ENCODE measurements at regions not wholly inside any gene's neighbourhood (a gene's known extent, or its start where the extent isn't known, plus 50 kb on each side); places are given as distances from the start of the nearest gene placed in this dataset.
"Not testable (repeated sequence)": the region's sequence is repeated elsewhere in the genome, so short reads cannot be mapped to it uniquely, and the experiment has no call there.

GRCh38 chrX:437661-438390, 51.1 kb upstream of the PPP2R3B start:
- no peak for DNase-seq (ENCODE audit: low spot score)

DNA sequence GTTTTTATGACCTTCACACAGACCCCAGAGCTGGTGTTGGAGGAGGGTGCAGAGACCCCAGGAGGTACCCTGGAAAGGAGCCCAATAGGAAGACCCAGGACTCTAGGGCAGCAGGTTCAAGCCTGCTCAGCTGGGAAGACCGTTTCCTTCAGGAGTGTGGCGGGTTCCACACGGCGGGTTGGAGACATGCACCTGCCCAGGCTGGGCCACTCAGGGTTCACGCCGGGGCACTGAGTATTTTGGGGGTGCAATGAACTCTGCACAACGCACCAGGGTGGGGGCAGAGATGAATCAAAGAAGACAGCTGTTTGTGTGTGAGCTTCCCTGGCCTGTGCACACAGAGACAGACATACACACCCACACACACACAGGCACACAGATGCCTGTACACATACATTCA, 52.5 kb upstream of the PPP2R3B start:
- no peak for DNase-seq (ENCODE audit: low spot score)

DNA sequence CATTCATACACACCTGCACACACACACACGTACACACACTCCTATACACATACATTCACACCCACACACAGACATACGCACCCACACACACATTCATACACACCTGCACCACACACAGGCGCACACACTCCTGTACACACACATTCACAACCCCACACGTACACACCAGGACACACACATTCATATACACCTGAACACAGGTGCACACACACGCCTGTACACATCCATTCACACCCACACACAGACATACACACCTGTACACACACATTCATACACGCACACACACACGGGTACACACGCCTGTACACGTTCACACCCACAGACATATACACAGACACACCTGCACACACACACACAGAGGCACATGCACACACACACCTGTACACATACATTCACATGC, 53.0 kb upstream of the PPP2R3B start:
- no peak for DNase-seq (ENCODE audit: low spot score)

GRCh38 chrX:440636-441035, 53.9 kb upstream of the PPP2R3B start:
- no peak for DNase-seq (ENCODE audit: low spot score)

- peak; percentile 57 for DNase-seq (ENCODE audit: low spot score)
These were observed 57.0 kb upstream of the PPP2R3B start for GRCh38 chrX:443536-444210.

GRCh38 chrX:444305-444704, 57.6 kb upstream of the PPP2R3B start:
- DNase-seq (ENCODE audit: low spot score), result peak; percentile 19

DNA sequence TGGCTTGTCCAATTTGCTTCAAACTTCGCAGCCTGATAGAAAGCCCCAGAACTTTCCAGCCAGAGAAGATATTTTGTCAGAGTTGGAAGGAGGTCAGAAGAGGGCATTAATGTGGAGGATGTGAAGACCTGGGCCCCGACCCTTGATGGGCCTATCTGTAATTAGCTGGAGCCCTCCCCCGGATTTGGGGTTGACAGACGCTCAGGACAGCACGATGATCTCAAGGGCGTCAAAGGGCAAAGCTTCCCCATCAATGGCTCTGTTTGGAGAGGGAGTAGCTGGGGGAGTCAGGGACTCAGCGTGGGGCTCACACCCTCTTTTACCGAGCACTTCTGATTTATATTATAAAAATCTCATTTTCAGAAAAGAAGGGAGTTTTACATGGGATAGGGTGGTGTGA, 59.0 kb upstream of the PPP2R3B start:
- DNase-seq (ENCODE audit: low spot score), result no peak

- DNase-seq (ENCODE audit: low spot score), result no peak
These were observed 59.5 kb upstream of the PPP2R3B start for GRCh38 chrX:446245-446644.

DNA sequence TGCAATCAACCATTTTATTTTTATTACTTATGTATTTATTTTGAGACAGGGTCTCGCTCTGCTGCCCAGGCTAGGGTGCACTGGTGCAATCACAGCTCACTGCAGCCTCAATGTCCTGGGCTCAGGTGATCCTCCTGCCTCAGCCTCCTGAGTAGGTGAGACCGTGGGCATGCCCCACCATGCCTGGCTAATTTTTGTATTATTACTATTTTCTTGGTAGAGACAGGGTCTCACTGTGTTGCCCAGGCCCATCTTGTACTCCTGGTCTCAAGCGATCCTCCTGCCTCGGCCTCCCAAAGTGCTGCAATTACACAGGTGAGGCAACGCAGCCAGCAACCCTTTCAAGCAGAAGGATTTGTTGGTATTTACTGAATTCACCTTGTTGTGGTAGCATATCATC, 60.3 kb upstream of the PPP2R3B start:
- DNase-seq (ENCODE audit: low spot score), result no peak

GRCh38 chrX:451750-452149, 65.0 kb upstream of the PPP2R3B start:
- not testable (repeated sequence) for DNase-seq (ENCODE audit: low spot score)

- DNase-seq (ENCODE audit: low spot score), result no peak
These were observed 65.9 kb upstream of the PPP2R3B start for GRCh38 chrX:452598-452997.

DNA sequence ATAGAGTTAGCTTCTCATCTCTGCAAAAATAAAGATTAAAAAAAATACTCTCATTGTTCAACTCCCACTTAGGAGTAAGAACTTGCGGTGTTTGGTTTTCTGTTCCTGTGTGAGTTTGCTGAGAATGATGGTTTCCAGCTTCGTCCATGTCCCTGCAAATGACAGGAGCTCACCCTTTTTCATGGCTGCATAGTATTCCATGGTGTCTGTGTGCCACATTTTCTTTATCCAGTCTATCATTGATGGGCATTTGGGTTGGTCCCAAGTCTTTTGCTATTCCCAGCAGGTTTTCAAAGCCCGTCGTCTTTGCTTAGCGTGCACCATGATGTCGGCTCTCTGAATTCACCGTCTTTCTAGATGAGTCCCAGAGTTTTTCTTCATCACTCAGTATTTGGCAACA, 67.8 kb upstream of the PPP2R3B start:
- not testable (repeated sequence) for DNase-seq (ENCODE audit: low spot score)

- no peak for DNase-seq (ENCODE audit: low spot score)
These were observed 68.5 kb upstream of the PPP2R3B start for GRCh38 chrX:455199-455598.

- DNase-seq (ENCODE audit: low spot score), result no peak
These were observed 69.0 kb upstream of the PPP2R3B start for GRCh38 chrX:455673-456072.

GRCh38 chrX:456146-456545, 69.4 kb upstream of the PPP2R3B start:
- DNase-seq (ENCODE audit: low spot score), result no peak

- DNase-seq (ENCODE audit: low spot score), result no peak
These were observed 70.0 kb upstream of the PPP2R3B start for GRCh38 chrX:456551-457291.

DNA sequence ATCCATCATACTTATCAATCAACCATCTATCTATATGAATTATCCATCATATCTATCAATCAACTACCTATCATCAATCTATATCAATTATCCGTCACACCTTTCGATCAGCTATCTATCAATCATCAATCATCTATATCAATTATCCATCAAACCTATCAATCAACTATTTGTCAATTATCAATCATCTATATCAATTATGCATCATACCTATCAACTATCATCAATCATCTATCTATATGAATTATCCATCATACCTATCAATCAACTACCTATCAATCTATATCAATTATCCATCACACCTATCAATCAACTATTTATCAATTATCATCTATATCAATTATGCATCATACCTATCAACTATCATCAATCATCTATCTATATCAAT, 70.6 kb upstream of the PPP2R3B start:
- no peak for DNase-seq (ENCODE audit: low spot score)

DNA sequence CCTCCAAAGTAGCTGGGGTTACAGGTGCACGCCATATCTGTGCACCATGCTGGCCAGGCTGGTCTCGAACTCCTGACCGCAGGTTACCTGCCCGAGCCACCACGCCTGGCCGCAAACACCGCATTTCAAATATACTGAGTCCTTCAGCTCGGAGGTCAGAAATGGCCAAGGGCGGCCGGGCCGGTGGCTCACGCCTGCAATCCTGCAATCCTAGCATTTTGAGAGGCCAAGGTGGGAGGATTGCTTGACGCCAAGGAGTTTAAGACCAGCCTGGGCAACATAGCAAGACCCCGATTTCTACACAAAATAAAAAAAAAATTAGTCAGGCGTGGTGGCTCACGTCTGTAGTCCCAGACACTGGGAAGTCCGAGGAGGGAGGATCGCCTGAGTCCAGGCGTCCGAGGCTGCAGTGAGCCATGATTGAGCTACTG, 71.9 kb upstream of the PPP2R3B start:
- no peak for DNase-seq (ENCODE audit: low spot score)

- no peak for DNase-seq (ENCODE audit: low spot score)
These were observed 72.9 kb upstream of the PPP2R3B start for GRCh38 chrX:459611-460010.

GRCh38 chrX:460116-460515, 73.4 kb upstream of the PPP2R3B start:
- no peak for DNase-seq (ENCODE audit: low spot score)

GRCh38 chrX:460823-461640, 74.3 kb upstream of the PPP2R3B start:
- DNase-seq (ENCODE audit: low spot score), result no peak

GRCh38 chrX:462853-463252, 76.1 kb upstream of the PPP2R3B start:
- DNase-seq (ENCODE audit: low spot score), result no peak
